ENCODE measurements at regions not wholly inside any gene's neighbourhood (a gene's known extent, or its start where the extent isn't known, plus 50 kb on each side); places are given as distances from the start of the nearest gene placed in this dataset.

DNA sequence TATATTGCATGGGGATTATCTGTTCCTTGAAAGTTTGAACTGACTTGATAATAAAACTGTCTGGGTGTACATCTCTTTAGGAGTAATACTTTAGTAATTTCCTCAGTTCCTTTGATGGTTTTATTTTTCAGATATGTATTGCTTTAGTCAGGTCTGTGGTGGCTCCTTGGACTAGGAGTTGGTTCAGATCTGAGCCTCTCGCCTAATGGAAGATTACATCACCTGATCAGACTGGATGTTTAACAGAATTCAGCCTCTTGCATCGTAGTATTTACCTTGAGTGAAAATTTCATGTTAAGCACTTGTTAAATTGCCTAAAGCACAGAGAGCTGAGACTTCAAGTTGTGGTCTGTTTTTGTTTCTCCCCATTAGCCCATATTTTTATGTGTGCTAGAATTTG is 267.3 kb downstream of the MAP2K4 start:
- FAIRE-seq (no peak), DNase-seq (ENCODE audit: low spot score) (no peak)

DNA sequence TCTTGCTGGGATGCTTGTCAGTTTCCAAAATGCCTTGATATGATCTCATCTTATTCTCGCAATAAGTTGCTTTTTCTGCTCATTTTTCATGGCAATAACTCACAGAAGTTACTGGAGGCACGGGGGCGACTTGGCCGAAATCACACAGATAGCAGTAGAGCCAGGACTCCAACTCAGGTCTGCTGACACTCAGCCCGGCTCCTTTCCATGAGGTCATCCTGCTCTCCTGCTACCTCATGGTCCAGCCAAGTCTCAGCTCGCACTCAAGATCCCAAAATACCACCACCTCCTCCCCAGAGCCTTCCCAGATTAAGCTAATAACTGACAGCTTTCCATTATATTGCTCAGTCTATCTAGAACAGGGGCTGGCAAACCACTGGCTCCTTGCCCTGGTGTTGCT is 269.5 kb downstream of the MAP2K4 start:
- FAIRE-seq (no peak), DNase-seq (ENCODE audit: low spot score) (no peak)

DNA sequence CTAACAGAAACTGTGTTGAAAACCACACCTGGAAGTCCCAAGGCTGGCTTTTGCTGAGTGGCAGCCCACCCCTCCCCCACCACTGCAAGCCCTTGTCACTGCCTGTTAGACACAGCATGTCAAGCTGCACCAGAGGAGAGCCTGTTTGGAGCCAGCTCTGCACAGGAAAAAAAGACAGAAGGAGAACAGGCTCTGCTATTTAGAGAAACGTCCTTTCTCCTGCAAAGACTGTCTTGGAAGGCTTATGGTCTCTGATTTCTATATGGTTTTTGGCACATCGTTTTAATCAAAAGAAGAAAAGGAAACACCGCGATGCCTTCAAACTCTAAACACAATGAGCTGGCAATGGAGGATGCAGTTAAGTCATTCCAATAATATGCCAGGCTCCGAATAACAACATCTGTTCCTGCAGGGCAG is 275.5 kb downstream of the MAP2K4 start:
- DNase-seq (ENCODE audit: low spot score), result no peak
- no peak for FAIRE-seq

DNA sequence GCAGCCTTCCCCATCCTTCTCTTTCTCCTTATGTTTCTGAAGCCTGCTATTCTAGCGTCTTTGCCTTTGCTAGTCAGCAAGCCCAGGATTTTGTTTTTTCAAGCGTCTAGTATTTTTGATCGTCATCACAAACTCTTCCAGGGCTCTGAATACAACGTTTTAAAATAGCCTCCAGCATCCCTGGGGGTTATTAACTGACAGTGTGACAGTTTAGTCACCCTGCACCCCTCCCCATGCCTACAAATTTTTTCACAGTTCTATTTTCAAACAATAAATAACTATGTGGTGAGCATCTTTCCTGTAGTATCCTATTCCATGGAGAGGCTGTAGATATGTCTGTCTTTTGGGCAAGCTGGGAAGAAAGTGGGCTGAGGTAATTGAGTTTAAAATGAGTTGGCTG is 280.9 kb downstream of the MAP2K4 start:
- FAIRE-seq, result no peak
- no peak for DNase-seq (ENCODE audit: low spot score)

DNA sequence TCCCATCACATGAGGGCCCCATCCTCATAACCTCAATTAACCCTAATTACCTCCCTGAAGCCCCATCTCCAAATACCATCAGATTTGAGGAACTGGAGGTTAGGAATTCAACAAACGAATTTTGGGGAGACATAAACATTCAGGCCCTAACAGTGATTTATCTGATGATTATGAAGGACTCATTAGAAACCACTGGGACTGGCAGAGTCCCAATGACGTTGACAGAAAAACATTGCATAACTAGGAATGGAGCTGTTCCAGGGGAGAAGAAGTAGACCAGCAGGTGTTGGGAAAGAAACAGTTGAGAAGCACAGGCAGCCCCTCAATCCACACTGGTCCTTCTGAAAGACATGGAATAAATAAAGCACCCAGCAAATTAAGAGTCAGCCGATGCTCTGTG is 282.0 kb downstream of the MAP2K4 start:
- DNase-seq (ENCODE audit: low spot score), result no peak
- FAIRE-seq, result no peak

DNA sequence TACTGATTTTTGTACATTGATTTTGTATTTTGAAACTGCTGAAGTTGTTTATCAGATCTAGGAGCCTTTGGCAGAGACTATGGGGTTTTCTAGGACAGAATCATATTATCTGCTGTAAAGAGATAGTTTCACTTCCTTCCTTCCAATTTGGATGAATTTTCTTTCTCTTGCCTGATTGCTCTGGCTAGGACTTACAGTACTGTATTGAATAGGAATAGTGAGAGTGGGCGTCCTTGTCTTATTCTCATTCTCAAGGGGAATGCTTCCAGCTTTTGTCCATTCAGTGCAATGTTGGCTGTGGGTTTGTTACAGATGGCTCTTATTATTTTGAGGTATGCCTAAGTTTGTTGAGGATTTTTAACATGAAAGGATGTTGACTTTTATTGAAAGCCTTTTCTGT is 290.1 kb downstream of the MAP2K4 start:
- no peak for DNase-seq (ENCODE audit: low spot score)
- FAIRE-seq, result no peak

DNA sequence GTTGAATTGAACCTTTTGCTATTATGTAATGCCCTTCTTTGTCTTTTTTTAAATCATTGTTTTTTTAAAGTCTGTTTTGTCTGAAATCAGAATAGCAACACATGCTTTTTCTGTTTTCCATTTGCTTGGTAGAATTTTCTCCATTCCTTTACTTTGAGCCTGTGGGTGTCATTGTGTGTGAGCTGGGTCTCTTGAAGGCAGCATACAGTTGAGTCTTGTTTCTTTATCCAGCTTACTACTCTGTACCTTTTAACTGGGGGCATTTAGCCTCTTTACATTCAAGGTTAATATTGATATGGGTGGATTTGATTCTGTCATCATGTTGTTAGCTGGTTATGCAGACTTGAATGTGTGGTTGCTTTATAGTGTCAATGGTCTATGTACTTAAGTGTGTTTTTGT is 292.0 kb downstream of the MAP2K4 start:
- DNase-seq (ENCODE audit: low spot score) (no peak), FAIRE-seq (no peak)

DNA sequence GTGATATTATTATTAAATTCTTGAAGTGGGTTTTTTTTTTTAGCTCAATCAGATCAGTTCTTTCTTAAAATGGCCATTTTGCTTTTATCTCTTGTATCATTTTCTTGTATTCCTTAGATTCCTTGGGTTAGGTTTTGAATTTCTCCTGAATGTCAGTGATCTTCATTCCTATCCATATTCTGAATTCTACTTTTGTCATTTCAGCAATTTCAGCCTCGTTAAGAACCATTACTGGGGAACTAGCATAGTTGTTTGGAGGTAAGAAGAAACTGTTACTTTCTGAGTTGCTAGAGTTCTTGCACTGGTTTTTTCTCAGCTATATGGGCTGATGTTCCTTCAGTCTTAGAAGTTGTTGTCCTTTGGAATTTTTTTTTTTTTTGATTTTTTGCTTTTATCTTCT is 293.1 kb downstream of the MAP2K4 start:
- FAIRE-seq (no peak), DNase-seq (ENCODE audit: low spot score) (no peak)

DNA sequence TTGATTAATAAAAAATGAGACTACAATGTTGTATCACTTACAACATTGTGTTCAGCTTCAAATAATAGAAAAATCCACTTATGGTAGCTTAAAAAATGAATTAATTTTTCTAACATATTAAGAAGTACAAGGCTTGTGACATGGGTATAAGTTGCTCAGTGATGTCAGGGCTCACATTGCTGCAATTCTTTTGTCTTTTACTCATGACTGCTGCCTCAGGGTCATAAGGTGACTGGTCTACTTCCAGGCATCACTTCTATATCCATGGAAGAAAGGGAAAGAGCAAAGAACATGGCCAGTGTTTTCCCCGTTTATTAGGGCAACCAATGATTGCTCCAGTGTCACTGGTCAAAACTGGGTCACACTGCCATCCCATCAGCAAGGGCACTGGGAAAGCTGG is 295.3 kb downstream of the MAP2K4 start:
- no peak for DNase-seq (ENCODE audit: low spot score)
- no peak for FAIRE-seq

DNA sequence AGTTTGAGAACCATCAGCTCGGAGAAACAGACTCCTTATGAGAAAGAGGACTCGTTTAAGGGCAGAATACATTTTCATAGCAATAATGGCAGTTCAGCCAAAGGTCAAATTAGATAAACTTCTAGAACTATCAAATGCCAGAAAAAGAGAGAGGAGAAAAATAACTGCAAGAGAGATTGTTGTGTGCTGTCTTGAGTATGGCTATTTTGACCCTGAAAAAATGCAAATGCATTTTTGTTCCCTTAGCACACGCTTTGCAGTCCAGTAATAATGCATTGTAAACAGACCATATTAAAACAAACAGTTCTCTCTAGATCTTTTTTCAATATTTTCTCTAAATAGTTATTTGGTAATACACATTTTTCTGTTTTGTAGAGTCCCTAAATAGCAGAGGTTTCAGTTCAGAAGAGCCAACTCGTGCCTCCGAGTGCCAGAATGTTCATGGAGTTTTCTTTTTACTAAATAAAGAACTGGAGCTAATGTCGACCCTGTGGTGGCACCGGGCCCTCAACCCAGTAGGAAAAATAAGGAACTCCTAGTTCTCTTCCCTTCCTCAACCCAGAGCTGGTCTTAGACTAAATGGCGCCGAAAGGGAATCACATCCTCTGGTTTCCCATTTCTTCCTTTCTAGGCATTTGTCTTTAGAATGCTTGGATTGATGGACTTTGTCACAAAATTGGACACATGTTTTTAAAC is 298.0 kb downstream of the MAP2K4 start:
- FAIRE-seq, result no peak
- DNase-seq (ENCODE audit: low spot score), result no peak

DNA sequence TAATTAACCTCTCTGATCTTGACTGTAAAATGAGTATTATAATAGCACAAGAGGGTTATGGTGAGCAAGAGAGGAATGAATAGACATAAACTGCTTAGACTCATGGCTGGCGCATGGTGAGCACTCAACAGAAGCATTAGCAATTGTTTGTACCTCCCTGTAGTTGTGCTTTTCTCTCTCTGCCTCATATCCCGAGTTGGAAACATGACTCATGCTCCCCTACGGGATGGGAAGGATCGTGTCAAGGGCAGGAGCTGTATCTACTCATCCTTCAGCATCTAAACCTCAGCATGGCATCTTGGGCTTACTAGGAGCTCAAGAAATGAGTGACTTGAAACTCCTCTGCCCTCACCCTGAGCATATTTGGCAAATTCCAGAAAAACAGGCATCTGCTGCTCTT is 299.6 kb downstream of the MAP2K4 start:
- FAIRE-seq (no peak), DNase-seq (ENCODE audit: low spot score) (no peak)

DNA sequence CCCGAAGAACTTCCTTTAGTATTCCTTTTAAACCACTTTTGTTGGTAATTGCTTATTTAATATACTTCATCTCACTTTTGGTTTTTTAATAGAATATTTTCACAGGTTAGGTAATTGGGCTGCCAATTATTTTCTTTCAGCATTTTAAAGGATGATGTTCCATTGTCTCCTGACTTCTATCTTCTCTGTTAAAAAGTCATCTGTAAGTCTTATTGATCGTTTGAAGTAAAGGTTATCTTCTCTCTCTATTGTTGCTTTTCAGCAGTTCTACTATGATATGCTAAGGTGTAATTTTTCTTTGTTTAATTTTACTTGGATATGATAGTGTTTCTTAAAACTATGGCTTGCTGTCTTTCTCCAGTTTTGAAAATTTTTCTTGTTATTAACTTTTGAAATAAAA is 307.5 kb downstream of the MAP2K4 start:
- FAIRE-seq, result no peak
- DNase-seq (ENCODE audit: low spot score), result no peak

DNA sequence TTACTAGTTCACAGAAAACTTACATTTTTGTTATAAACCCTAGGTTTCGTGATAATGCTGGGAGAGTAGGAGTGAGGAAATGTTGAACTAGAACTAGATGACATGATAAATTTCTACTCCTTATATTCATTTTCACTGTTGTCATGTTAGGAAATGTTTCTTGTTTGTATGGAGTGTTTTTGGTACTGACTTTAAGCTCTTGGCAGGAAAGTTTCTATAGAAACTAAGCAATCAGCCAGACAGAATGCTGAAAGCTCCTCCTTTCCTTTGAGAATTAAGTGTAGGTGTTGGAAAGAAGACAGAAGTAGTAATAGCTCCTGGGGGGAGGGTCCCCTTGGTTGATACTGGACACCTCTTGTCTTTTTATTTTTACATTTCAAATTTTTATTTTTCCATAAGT is 309.8 kb downstream of the MAP2K4 start:
- FAIRE-seq, result no peak

DNA sequence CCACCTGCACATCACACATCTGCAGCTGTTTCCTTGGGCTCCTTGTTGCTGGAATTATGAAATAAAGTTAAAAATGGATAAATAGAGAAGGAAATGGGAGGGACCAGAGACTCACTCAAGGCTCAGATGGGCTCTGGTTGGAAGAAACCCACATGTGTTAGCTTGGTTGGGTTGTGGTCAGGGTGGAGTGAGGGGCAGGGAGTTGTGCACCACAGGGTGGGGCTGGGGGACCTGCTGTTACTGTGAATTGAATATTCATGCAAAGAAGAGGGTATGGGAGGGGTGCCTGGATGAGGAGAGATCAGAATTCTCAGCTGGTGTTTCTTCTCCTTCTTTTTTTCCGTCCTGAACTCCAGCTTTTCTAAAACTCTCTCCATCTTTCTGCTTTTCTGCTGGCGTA is 320.7 kb downstream of the MAP2K4 start:
- no peak for FAIRE-seq

More for the DNA sequence above, 309.8 kb downstream of the MAP2K4 start:
- no peak for DNase-seq (ENCODE audit: low spot score)

DNA sequence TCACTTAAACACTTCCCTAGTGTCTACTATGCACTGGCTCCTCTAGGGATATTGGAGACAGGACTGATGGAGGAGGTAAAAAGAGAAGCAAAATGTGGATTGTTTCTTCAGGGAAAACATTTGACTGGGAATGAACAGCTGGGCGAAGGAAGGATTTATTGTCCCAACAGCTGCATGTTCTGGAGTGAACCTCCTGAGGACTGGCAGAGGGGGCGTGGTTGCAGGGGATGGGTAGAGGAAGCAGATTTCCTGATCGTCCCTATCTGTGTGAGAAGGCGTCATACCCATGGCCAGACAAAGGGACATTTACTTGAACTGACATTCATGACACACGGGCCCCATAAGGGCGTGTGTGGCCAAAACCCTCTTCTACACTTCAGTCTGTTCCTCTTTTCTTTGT is 321.5 kb downstream of the MAP2K4 start:
- FAIRE-seq, result no peak
- DNase-seq (ENCODE audit: low spot score), result no peak

More for the DNA sequence above, 320.7 kb downstream of the MAP2K4 start:
- no peak for DNase-seq (ENCODE audit: low spot score)

DNA sequence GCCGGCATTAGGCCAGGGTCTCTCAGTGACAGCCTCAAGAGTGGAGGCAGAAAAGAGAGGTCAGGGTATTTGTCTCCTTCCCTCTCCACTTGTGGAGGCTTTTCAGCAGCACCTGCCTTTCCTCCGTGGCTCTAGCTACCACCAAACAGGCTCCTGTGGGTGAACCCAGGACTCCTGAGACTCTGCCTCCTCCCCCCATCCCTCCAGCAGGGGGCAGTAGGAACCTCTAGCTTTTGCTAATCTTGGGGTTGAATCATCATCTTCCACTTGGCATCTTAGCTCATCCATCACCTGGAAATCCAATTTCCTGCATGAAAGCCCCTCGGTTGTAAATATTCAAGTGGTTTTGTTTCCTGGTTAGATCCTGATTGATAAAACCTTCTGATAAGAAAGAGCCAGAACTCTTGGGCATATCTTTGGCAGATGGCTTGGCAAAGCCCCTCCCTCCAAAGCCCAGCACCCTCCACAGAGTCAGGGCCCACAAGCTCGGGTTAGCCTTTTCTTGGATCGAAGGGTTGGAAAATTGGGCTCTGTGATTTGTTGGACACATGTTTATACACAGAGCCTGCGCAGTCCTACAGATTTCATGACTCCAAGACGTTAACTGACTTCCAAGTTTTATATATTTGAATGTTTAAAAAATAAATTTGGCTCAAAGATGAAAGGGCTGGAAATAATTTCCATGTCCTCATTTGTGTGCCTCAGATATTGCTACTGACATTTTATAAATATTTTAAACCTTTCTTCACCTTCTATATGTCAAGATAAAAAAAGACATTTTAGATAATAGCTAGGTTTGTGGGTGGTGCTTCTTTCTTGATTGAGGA is 322.1 kb downstream of the MAP2K4 start:
- DNase-seq (ENCODE audit: low spot score) (no peak), FAIRE-seq (no peak)

DNA sequence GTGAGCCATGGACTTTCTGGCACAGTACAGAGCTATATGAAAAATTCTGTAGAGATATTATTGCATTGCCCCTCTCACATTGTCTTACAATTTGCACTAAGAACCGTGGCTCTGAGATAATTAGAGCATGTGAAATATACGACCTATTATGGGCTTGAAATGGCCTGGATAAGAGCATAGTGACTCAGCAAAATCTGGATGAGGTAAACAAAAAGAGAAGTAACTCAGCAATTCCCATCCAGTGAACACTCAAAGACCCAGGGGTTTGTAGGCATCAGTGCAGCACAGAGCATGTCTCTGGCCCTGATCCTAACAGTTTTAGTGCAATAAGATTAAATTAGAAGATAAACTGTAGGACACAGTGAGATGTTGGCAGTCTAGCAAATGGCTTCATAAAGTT is 317.2 kb upstream of the MYOCD start:
- FAIRE-seq, result no peak

DNA sequence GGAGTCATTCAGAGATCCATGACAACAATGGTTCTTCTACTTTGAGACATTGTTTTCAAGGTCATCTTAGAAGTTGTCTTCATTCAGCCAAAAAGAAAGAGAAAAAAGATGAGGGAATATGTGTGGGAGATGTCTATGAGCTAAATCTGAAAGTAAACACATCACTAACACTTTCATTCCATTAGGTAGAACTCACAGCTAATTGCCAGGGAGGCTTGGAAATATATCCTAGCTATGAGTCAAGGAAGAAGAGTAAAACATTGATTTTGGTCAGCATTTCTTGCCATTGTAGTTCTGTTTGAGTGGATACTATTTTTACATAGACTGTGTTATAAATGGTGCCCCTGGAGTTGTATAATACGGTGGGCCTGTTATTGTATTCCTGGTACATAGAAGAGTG is 316.4 kb upstream of the MYOCD start:
- no peak for FAIRE-seq

More for the DNA sequence above, 317.2 kb upstream of the MYOCD start:
- no peak for DNase-seq (ENCODE audit: low spot score)

DNA sequence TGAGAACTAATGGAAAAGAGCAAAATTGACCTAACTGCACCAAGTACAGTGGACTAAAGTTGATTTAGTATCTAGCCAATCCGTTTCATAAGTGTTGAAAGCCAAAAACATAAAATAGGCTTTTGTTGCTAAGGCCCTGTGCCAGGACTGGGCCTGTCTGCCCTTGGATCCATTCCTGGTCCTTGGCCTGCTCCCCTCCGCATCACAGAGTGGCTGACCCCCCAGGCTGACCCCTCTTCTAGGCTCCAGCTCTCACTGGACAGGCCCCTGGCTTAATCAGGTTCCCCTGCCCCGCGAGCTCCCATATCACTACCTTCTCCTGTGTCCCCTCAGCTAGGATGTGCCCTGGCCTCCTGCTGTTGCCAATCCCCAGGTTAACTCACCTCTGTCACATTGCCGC is 313.6 kb upstream of the MYOCD start:
- no peak for FAIRE-seq
- DNase-seq (ENCODE audit: low spot score), result no peak

More for the DNA sequence above, 316.4 kb upstream of the MYOCD start:
- no peak for DNase-seq (ENCODE audit: low spot score)

DNA sequence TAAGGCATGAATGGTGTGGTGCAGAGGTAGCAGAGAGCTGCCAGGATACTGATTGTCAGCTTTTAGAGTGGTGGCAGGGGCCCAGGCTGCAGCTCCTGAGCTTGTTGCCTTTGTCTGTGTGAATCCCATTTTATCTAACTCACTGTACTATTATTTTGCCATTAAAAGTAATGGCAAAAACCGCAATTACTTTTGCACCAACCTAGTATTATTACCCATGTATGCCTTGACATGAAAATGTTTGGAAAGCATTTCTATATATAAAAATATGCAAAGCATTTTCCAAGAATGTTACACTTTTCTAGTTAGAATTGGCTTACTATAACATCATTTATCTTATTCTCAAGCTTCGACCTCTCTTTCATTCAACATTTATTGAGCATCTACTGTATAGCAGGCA is 308.1 kb upstream of the MYOCD start:
- DNase-seq (ENCODE audit: low spot score) (no peak), FAIRE-seq (no peak)

DNA sequence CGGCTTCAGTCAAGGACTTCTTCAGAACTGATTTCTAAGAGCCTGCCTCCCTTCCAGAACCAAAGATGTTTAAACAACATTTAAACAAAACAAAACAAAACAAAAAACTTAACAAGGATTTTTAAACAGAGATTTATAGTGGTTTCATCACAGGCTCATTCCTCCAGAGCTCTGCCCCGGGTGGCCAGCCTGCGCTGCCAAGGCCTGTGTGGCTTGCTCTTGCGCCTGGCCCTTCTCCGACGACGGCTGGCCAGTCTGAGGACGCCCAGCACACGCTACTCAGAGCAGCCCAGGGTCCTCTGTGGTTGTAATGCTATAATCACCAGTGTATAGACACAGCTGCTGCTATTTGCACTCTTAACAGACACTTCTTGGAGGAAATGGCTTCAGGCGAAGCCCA is 307.2 kb upstream of the MYOCD start:
- no peak for FAIRE-seq
- no peak for DNase-seq (ENCODE audit: low spot score)

DNA sequence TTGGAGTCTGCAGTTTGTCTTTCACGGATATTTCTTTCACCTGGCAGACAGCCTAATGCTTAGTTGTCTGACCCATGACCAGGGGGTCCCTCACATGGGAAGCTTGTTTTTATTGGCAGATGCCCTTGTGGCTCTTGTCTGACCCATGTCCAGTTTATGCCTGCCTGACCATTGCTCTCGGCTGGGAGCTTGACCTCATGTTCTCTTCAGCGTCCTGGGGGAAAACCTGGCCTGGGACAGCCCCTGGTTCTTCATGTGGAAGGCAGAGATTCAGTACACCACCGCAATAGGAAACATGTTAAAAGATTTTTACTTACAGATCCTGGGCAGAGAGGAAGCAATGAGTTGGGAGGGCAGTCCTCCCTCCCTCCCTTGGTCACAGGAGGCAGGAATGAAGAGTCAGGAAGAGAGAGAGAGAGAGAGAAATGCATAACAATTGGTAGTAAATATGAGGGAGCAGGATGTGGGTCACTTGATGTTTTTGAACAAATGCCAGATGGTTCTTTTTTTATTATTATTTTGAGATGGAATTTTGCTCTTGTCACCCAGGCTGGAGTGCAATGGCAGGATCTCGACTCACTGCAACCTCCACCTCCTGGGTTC is 302.7 kb upstream of the MYOCD start:
- FAIRE-seq (no peak), DNase-seq (ENCODE audit: low spot score) (no peak)

DNA sequence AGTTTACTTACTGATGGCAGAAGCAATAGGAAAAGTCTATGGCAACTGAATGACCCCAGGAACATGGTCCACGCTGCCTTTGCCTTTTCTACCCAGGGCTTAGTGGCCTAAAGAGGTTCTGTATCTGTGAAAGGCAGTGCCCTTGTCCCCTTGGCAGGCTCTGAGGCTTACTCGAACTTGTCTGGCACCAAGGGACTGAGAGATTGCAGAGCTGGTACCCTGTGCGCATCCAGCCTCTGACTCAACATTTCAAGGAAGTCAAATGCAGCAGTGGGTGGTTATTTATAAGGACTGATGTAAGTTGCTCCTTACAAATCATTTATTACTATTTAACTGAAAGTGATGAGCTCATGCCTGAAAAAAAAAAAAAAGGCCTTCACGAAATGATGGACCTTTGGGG is 299.9 kb upstream of the MYOCD start:
- FAIRE-seq, result no peak
- no peak for DNase-seq (ENCODE audit: low spot score)
